ENCODE measurements at regions not wholly inside any gene's neighbourhood (a gene's known extent, or its start where the extent isn't known, plus 50 kb on each side); places are given as distances from the start of the nearest gene placed in this dataset.
A peak's percentile ranks its signal among the peaks of the same experiment; 100 is the strongest.

- H3K27me3 ChIP-seq (ENCODE audit: insufficient read depth, low read length), result peaks cover 7% of the 10 kb centered on the region; the same call in 1 of the 2 replicates
- no peak overlapping the region for H3K27ac ChIP-seq (ENCODE audit: low read depth, low read length, poor library complexity, severe bottlenecking)
- H3K36me3 ChIP-seq (ENCODE audit: insufficient read depth, low read length), result no peaks in the 10 kb centered on the region
- no peak overlapping the region for H3K9ac ChIP-seq (ENCODE audit: low read length)
- no peak overlapping the region for H3K4me2 ChIP-seq (ENCODE audit: low read length)
- H2AFZ ChIP-seq (ENCODE audit: low read length), result no peak overlapping the region
- no peaks in the 10 kb centered on the region for H3K79me2 ChIP-seq (ENCODE audit: insufficient read depth, low read length)
- H3F3A ChIP-seq (ENCODE audit: insufficient read depth, low read length), result no peaks in the 10 kb centered on the region
- TF ChIP-seq EZH2 (IDR thresholded peaks at IDR 0.05; ENCODE audit: borderline replicate concordance, low read length) (no peak), CTCF (IDR thresholded peaks at IDR 0.05; ENCODE audit: low read length) (no peak)
- H3K4me3 ChIP-seq (ENCODE audit: low read depth, low read length, poor library complexity, severe bottlenecking), result no peak overlapping the region
- H3K4me1 ChIP-seq (ENCODE audit: insufficient read depth, low read length, severe bottlenecking), result peaks cover 10% of the 10 kb centered on the region
- H4K20me1 ChIP-seq (ENCODE audit: insufficient read depth, low read length), result no peaks in the 10 kb centered on the region
- no peaks in the 10 kb centered on the region for H3K9me2 ChIP-seq (ENCODE audit: low read depth, low read length)
- no peaks in the 10 kb centered on the region for H3K9me3 ChIP-seq (ENCODE audit: low read length)
Measured at GRCh38 chr4:38526412-38526811, 137.6 kb upstream of the KLF3 start.

DNA sequence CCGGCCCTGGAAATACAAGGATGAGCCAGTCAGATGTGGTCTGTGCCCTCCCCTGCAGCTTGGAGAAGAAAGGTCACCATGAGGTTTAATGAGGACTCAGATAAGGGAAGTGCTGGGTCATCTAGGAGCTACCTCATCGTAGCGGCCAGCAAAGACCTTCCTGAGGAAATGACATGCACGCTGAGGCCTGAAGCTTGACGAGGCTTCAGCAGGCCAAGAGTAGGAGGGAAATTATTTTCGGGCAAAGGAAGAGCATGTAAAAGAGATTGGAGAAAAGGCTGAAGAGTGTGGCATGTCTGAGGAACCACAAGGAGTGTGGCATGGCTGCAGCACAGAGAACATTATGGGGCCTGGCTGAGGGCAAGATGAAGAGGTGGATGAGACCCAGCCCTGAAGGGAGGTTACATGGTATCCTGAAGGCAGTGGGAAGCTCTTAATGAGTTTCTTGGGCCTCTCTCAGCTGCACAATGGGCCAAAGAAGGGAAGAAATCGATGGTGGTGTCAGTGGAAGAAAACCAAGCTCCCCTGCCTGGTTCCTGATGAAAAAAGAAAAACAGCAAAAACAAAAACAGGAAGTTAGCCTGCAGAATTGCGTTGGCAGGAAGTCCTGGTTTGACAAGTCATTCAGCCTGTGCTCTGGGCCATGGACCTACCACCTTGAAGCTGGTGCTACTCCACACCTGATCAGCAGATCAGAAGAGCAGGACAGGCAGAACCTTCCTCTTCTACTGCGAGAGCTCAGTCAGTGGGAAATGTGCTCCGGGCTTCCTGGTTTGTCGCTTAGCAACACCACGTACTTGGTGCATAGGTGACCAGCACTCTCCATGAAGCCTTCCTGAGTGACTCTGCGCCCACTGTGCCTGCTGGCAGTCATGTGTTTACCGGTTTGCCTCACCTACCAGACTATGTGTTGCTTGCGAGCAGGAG lies 134.5 kb upstream of the KLF3 start:
- Histone ChIP-seq H3K27me3 (ENCODE audit: insufficient read depth, low read length) (peaks cover under 1% of the 10 kb centered on the region; the same call in 1 of the 2 replicates), H4K20me1 (ENCODE audit: insufficient read depth, low read length) (no peaks in the 10 kb centered on the region), H3F3A (ENCODE audit: insufficient read depth, low read length) (no peaks in the 10 kb centered on the region), H3K27ac (ENCODE audit: low read depth, low read length, poor library complexity, severe bottlenecking) (no peak overlapping the region), H3K9ac (ENCODE audit: low read length) (no peak overlapping the region), H2AFZ (ENCODE audit: low read length) (peak overlapping the region; percentile 23; the same call in 1 of the 2 replicates), H3K4me1 (ENCODE audit: insufficient read depth, low read length, severe bottlenecking) (peaks cover 10% of the 10 kb centered on the region), H3K36me3 (ENCODE audit: insufficient read depth, low read length) (no peaks in the 10 kb centered on the region), H3K4me3 (ENCODE audit: low read depth, low read length, poor library complexity, severe bottlenecking) (no peak overlapping the region), H3K9me3 (ENCODE audit: low read length) (no peaks in the 10 kb centered on the region), H3K9me2 (ENCODE audit: low read depth, low read length) (no peaks in the 10 kb centered on the region), H3K79me2 (ENCODE audit: insufficient read depth, low read length) (no peaks in the 10 kb centered on the region), H3K4me2 (ENCODE audit: low read length) (peak overlapping the region; percentile 2; the same call in 1 of the 2 replicates)
- TF ChIP-seq CTCF (IDR thresholded peaks at IDR 0.05; ENCODE audit: low read length) (no peak), EZH2 (IDR thresholded peaks at IDR 0.05; ENCODE audit: borderline replicate concordance, low read length) (no peak)

GRCh38 chr4:38530486-38530885 lies 133.5 kb upstream of the KLF3 start:
- no peak overlapping the region for H3K27ac ChIP-seq (ENCODE audit: low read depth, low read length, poor library complexity, severe bottlenecking)
- no peak for TF ChIP-seq CTCF (IDR thresholded peaks at IDR 0.05; ENCODE audit: low read length)

More at GRCh38 chr4:38530486-38530885, 133.5 kb upstream of the KLF3 start:
- H3F3A ChIP-seq (ENCODE audit: insufficient read depth, low read length), result no peaks in the 10 kb centered on the region
- H3K4me2 ChIP-seq (ENCODE audit: low read length), result no peak overlapping the region
- peaks cover 10% of the 10 kb centered on the region for H3K4me1 ChIP-seq (ENCODE audit: insufficient read depth, low read length, severe bottlenecking)
- H3K27me3 ChIP-seq (ENCODE audit: insufficient read depth, low read length), result no peaks in the 10 kb centered on the region
- no peaks in the 10 kb centered on the region for H3K79me2 ChIP-seq (ENCODE audit: insufficient read depth, low read length)
- H3K9me2 ChIP-seq (ENCODE audit: low read depth, low read length), result no peaks in the 10 kb centered on the region
- H4K20me1 ChIP-seq (ENCODE audit: insufficient read depth, low read length), result no peaks in the 10 kb centered on the region
- no peak overlapping the region for H3K4me3 ChIP-seq (ENCODE audit: low read depth, low read length, poor library complexity, severe bottlenecking)
- no peaks in the 10 kb centered on the region for H3K36me3 ChIP-seq (ENCODE audit: insufficient read depth, low read length)
- no peak overlapping the region for H2AFZ ChIP-seq (ENCODE audit: low read length)
- H3K9me3 ChIP-seq (ENCODE audit: low read length), result no peaks in the 10 kb centered on the region
- no peak overlapping the region for H3K9ac ChIP-seq (ENCODE audit: low read length)

All from OCI-LY1 (cell line).